ENCODE measurements at regions not wholly inside any gene's neighbourhood (a gene's known extent, or its start where the extent isn't known, plus 50 kb on each side); places are given as distances from the start of the nearest gene placed in this dataset.

- H3K27ac ChIP-seq: no peak overlapping the region
- no peak for TF ChIP-seq CTCF (conservative IDR thresholded peaks at IDR 0.05)
These were observed 194.8 kb upstream of the SLC30A5 start for GRCh38 chr5:68898951-68899471.

- H3K27ac ChIP-seq: no peak overlapping the region
- TF ChIP-seq CTCF (conservative IDR thresholded peaks at IDR 0.05): no peak
These were observed 181.7 kb upstream of the SLC30A5 start for GRCh38 chr5:68911840-68912690.

GRCh38 chr5:68915079-68915478 is 178.7 kb upstream of the SLC30A5 start:
- TF ChIP-seq CTCF (conservative IDR thresholded peaks at IDR 0.05): no peak

GRCh38 chr5:68918306-68918705 is 175.5 kb upstream of the SLC30A5 start:
- H3K27ac ChIP-seq: no peak overlapping the region
- TF ChIP-seq CTCF (conservative IDR thresholded peaks at IDR 0.05): no peak

More at GRCh38 chr5:68915079-68915478, 178.7 kb upstream of the SLC30A5 start:
- no peak overlapping the region for H3K27ac ChIP-seq

GRCh38 chr5:68919988-68920490 is 173.8 kb upstream of the SLC30A5 start:
- TF ChIP-seq CTCF (conservative IDR thresholded peaks at IDR 0.05): no peak
- H3K27ac ChIP-seq: no peak overlapping the region

- no peak overlapping the region for H3K27ac ChIP-seq
- TF ChIP-seq CTCF (conservative IDR thresholded peaks at IDR 0.05): no peak
These were observed 172.9 kb upstream of the SLC30A5 start for GRCh38 chr5:68920888-68921287.

- no peak for TF ChIP-seq CTCF (conservative IDR thresholded peaks at IDR 0.05)
- H3K27ac ChIP-seq: no peak overlapping the region
These were observed 171.4 kb upstream of the SLC30A5 start for GRCh38 chr5:68922172-68922987.
